ENCODE measurements at regions not wholly inside any gene's neighbourhood (a gene's known extent, or its start where the extent isn't known, plus 50 kb on each side); places are given as distances from the start of the nearest gene placed in this dataset.

DNA sequence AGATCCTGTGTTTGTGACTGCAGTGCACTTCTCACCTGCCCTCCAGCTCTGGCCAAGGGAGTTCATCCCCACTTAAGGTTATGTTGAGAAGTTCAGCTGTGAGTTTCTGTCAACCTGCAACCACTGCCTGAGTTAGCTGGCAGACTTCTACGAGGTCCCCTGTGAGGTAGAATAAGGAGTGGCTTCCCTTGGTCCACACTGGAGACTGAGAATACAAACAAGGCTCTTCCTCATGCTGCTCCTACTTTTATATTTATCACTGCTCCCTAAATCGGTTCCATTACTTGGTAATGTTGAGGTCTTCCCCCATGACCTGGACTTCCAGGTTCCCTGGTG, 353.2 kb upstream of the CWC22 start:
- TF ChIP-seq, protein P1, sequence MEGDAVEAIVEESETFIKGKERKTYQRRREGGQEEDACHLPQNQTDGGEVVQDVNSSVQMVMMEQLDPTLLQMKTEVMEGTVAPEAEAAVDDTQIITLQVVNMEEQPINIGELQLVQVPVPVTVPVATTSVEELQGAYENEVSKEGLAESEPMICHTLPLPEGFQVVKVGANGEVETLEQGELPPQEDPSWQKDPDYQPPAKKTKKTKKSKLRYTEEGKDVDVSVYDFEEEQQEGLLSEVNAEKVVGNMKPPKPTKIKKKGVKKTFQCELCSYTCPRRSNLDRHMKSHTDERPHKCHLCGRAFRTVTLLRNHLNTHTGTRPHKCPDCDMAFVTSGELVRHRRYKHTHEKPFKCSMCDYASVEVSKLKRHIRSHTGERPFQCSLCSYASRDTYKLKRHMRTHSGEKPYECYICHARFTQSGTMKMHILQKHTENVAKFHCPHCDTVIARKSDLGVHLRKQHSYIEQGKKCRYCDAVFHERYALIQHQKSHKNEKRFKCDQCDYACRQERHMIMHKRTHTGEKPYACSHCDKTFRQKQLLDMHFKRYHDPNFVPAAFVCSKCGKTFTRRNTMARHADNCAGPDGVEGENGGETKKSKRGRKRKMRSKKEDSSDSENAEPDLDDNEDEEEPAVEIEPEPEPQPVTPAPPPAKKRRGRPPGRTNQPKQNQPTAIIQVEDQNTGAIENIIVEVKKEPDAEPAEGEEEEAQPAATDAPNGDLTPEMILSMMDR (IDR thresholded peaks at IDR 0.05): no peak
- TF ChIP-seq EP300 (IDR thresholded peaks at IDR 0.05) (no peak), POLR2A (IDR thresholded peaks at IDR 0.05) (no peak)

Measured in sigmoid colon (tissue), 4 donors.